A549 (cell line): ENCODE measurements at regions not wholly inside any gene's neighbourhood (a gene's known extent, or its start where the extent isn't known, plus 50 kb on each side); places are given as distances from the start of the nearest gene placed in this dataset.

ENCODE experiments used
- ATAC-seq, 2 experiments: fragments of 200-7000 bp in 1 of 2; fragments of >200 bp in 1 of 2; cut with Nextera tagmentation in 1 of 2; cut with Tn5 transposase in 1 of 2; 3 replicates each; pipeline versions ENCODE4 v1.8.0 to v1.9.1; 2018 to 2020; ENCODE audit warnings: mild to moderate bottlenecking in 1 of 2, moderate library complexity in 1 of 2
- CTCF ChIA-PET: fragments of 300-600 bp; sonication (Branson Sonifier 250); formaldehyde crosslinking; extraction: SDS; loops from one replicate; lab custom pipeline; 2021; ENCODE audit warnings: antibody characterized with exemption, inconsistent platforms; lab: Yijun Ruan, JAX
- POLR2A ChIA-PET: fragments of 350-600 bp; formaldehyde crosslinking; extraction: SDS; loops from one replicate; lab custom pipeline; 2021; ENCODE audit warnings: antibody characterized with exemption, inconsistent platforms; lab: Yijun Ruan, JAX
- DNase-seq, 2 experiments: peaks; one replicate each; pipeline versions ENCODE4 v3.0.0 to v3.0.0-alpha.2; 2011 to 2016; ENCODE audit warnings: low read depth in 1 of 2, low spot score in 1 of 2
- FAIRE-seq: peaks from 2 replicates; lab custom pipeline; 2011; peaks lifted over from hg19 to GRCh38; lab: Jason Lieb, UNC
- H3K27ac ChIP-seq, 2 experiments: fragments of >200 bp; sonication (Bioruptor Twin); formaldehyde crosslinking; 3 replicates each; pipeline ENCODE4 v1.5.1; 2016 to 2017
- H3K4me1 ChIP-seq: fragments of >200 bp; sonication (Bioruptor Twin); formaldehyde crosslinking; 3 replicates; pipeline ENCODE4 v1.6.1; 2016
- H3K4me2 ChIP-seq: fragments of >200 bp; sonication (Bioruptor Twin); formaldehyde crosslinking; 3 replicates; pipeline ENCODE4 v1.6.1; 2016
- H3K4me3 ChIP-seq: fragments of >200 bp; sonication (Bioruptor Twin); formaldehyde crosslinking; 3 replicates; pipeline ENCODE4 v1.5.1; 2016
- H3K9me3 ChIP-seq: fragments of >200 bp; sonication (Bioruptor Twin); formaldehyde crosslinking; 3 replicates; pipeline ENCODE4 v1.6.1; 2016
- BCL3 ChIP-seq: fragments of >200 bp; sonication (Bioruptor Twin); formaldehyde crosslinking; IDR thresholded peaks from 3 replicates; pipeline ENCODE4 v1.6.1; 2016
- CEBPB ChIP-seq, 2 experiments: fragments of >200 bp in 1 of 2; sonication (Bioruptor Twin) in 1 of 2; formaldehyde crosslinking in 1 of 2; IDR thresholded peaks; 2 replicates each; pipeline ENCODE4 v1.6.1; 2012 to 2016
- EHF ChIP-seq: fragments of 250-450 bp; sonication (Bioruptor Pico); IDR thresholded peaks from 2 replicates; pipeline ENCODE4 v1.5.0; 2020; ENCODE audit warnings: mild to moderate bottlenecking
- EHMT2 ChIP-seq: fragments of 200-600 bp; sonication (generic); IDR thresholded peaks from 2 replicates; pipeline ENCODE4 v1.6.1; 2016; ENCODE audit warnings: antibody characterized with exemption, low read depth, mild to moderate bottlenecking, moderate library complexity
- ELK1 ChIP-seq: fragments of 150-350 bp; IDR thresholded peaks from 2 replicates; pipeline ENCODE4 v1.6.1; 2014; ENCODE audit warnings: low read depth, mild to moderate bottlenecking, low read length
- FOXS1 ChIP-seq: fragments of 250-450 bp; sonication (Bioruptor Pico); IDR thresholded peaks from 2 replicates; pipeline ENCODE4 v1.5.0; 2020; ENCODE audit warnings: mild to moderate bottlenecking, moderate library complexity
- GATA3 ChIP-seq: IDR thresholded peaks from 2 replicates; pipeline ENCODE4 v1.6.1; 2012; ENCODE audit warnings: borderline replicate concordance
- HOXB13 ChIP-seq: fragments of 250-450 bp; sonication (Bioruptor Pico); IDR thresholded peaks from 2 replicates; pipeline ENCODE4 v1.5.0; 2020; ENCODE audit warnings: low read depth, mild to moderate bottlenecking, moderate library complexity
- JUN ChIP-seq, 2 experiments: fragments of >200 bp; sonication (Bioruptor Twin); formaldehyde crosslinking; IDR thresholded peaks; 2 replicates in 1 of 2; 3 replicates in 1 of 2; pipeline ENCODE4 v1.6.1; 2016 to 2017
- JUNB ChIP-seq: fragments of >200 bp; sonication (Bioruptor Twin); formaldehyde crosslinking; IDR thresholded peaks from 2 replicates; pipeline ENCODE4 v1.6.1; 2016
- KDM5A ChIP-seq: fragments of 200-600 bp; sonication (generic); IDR thresholded peaks from 2 replicates; pipeline ENCODE4 v1.6.1; 2016; ENCODE audit warnings: antibody characterized with exemption, mild to moderate bottlenecking
- NFE2L2 ChIP-seq: fragments of 150-350 bp; conservative IDR thresholded peaks from 2 replicates; pipeline ENCODE4 v1.6.1; 2014; ENCODE audit warnings: low read length
- NPAS2 ChIP-seq: fragments of 250-450 bp; sonication (Bioruptor Pico); IDR thresholded peaks from 2 replicates; pipeline ENCODE4 v1.8.0; 2022; ENCODE audit warnings: mild to moderate bottlenecking, moderate library complexity, borderline replicate concordance
- POLR2A ChIP-seq: IDR thresholded peaks from 2 replicates; pipeline ENCODE4 v1.6.1; 2012; ENCODE audit warnings: mild to moderate bottlenecking, low read length
- POLR2AphosphoS2 ChIP-seq: conservative IDR thresholded peaks from 2 replicates; pipeline ENCODE4 v1.6.1; 2012; ENCODE audit warnings: low read length, improper control_type of control experiment, inconsistent platforms
- RAD21 ChIP-seq, 2 experiments: fragments of >200 bp in 1 of 2; sonication (Bioruptor Twin) in 1 of 2; formaldehyde crosslinking in 1 of 2; IDR thresholded peaks in 1 of 2; conservative IDR thresholded peaks in 1 of 2; 2 replicates in 1 of 2; 3 replicates in 1 of 2; pipeline ENCODE4 v1.6.1; 2012 to 2018; ENCODE audit warnings: inconsistent platforms in 1 of 2
- RCOR1 ChIP-seq: fragments of 150-350 bp; IDR thresholded peaks from 2 replicates; pipeline ENCODE4 v1.6.1; 2014; ENCODE audit warnings: antibody characterized with exemption, low read length, low read depth
- SREBF2 ChIP-seq: fragments of 450-650 bp; IDR thresholded peaks from 2 replicates; pipeline ENCODE4 v1.6.1; 2014; ENCODE audit warnings: mild to moderate bottlenecking, moderate library complexity
- TP53 ChIP-seq: fragments of 250-450 bp; sonication (Bioruptor Pico); IDR thresholded peaks from 2 replicates; pipeline ENCODE4 v1.5.0; 2021; ENCODE audit warnings: mild to moderate bottlenecking, moderate library complexity
- ZNF302 ChIP-seq: fragments of 250-450 bp; sonication (Bioruptor Pico); IDR thresholded peaks from 2 replicates; pipeline ENCODE4 v1.9.0; 2021; ENCODE audit warnings: inconsistent platforms, mild to moderate bottlenecking, moderate library complexity
- WGBS: methylation state at CpG from one replicate; pipeline ENCODE4 v1.1.6; 2017; ENCODE audit errors: missing lambda C conversion rate; 5-methylcytosine and 5-hydroxymethylcytosine counted together
- TF ChIP-seq, protein P1 (sequence below): fragments of 250-450 bp; sonication (Bioruptor Pico); IDR thresholded peaks from 2 replicates; pipeline ENCODE4 v1.5.0; 2020; ENCODE audit warnings: low read depth, mild to moderate bottlenecking, moderate library complexity

- no peak for DNase-seq
- ChIA-PET CTCF (interaction anchor here (1.0 kb wide), 1 partner anchor 40 kb away, joined by 3 read pairs; no protein-coding TSS in a partner anchor), POLR2A (no interaction called here)
- Histone ChIP-seq H3K4me2 (no peak overlapping the region), H3K9me3 (no peaks in the 10 kb centered on the region), H3K4me1 (no peaks in the 10 kb centered on the region), H3K4me3 (no peak overlapping the region), H3K27ac (no peak overlapping the region)
- TF ChIP-seq RAD21 (conservative IDR thresholded peaks at IDR 0.05 in 1 of 2, IDR thresholded peaks at IDR 0.05 in 1 of 2) (no peak), ELK1 (no peak), EHF (no peak), SREBF2 (no peak), POLR2AphosphoS2 (no peak), NPAS2 (CRISPR knock-in tag) (no peak), CEBPB (IDR thresholded peaks at IDR 0.05) (no peak), JUN (IDR thresholded peaks at IDR 0.05) (no peak), KDM5A (no peak), FOXS1 (CRISPR knock-in tag) (no peak), POLR2A (no peak), NFE2L2 (no peak)
- TF ChIP-seq, protein P1, sequence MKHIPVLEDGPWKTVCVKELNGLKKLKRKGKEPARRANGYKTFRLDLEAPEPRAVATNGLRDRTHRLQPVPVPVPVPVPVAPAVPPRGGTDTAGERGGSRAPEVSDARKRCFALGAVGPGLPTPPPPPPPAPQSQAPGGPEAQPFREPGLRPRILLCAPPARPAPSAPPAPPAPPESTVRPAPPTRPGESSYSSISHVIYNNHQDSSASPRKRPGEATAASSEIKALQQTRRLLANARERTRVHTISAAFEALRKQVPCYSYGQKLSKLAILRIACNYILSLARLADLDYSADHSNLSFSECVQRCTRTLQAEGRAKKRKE (CRISPR knock-in tag), result no peak
- ATAC-seq, result no peak
- 3% methylated on average over 6 of the region's 11 CpGs for WGBS
- FAIRE-seq, result no peak
Observed at GRCh38 chr22:49006207-49007012, 821.3 kb downstream of the BRD1 start.

GRCh38 chr22:49005557-49005956, 822.1 kb downstream of the BRD1 start:
- no peaks in the 10 kb centered on the region for H3K9me3 ChIP-seq
- H3K4me1 ChIP-seq, result no peaks in the 10 kb centered on the region
- no peak for TF ChIP-seq BCL3
- no peak for TF ChIP-seq EHMT2
- no peak for TF ChIP-seq TP53 (CRISPR knock-in tag)
- TF ChIP-seq JUN (IDR thresholded peaks at IDR 0.05), result no peak
- no peak for TF ChIP-seq CEBPB (IDR thresholded peaks at IDR 0.05)
- TF ChIP-seq HOXB13, result no peak
- no peak for TF ChIP-seq GATA3
- no peak for TF ChIP-seq ZNF302
- TF ChIP-seq RCOR1, result no peak
- TF ChIP-seq JUNB, result no peak
- 5% methylated on average over 2 of the region's 7 CpGs for WGBS
- DNase-seq, result no peak
- no peak for ATAC-seq
- POLR2A ChIA-PET, result no interaction called here
- CTCF ChIA-PET, result interaction anchor here (1.0 kb wide), 1 partner anchor 41 kb away, joined by 3 read pairs; no protein-coding TSS in a partner anchor
- no peak overlapping the region for H3K27ac ChIP-seq
- H3K4me3 ChIP-seq, result no peak overlapping the region
- H3K4me2 ChIP-seq, result no peak overlapping the region
- no peak for FAIRE-seq
